ENCODE measurements at regions not wholly inside any gene's neighbourhood (a gene's known extent, or its start where the extent isn't known, plus 50 kb on each side); places are given as distances from the start of the nearest gene placed in this dataset.

- DNase-seq (ENCODE audit: low spot score), result no peak
Measured at GRCh38 chrX:82081027-82081426, 879.1 kb downstream of the SH3BGRL start.

- DNase-seq (ENCODE audit: low spot score), result no peak
Measured at GRCh38 chrX:82087699-82088098, 885.8 kb downstream of the SH3BGRL start.

DNA sequence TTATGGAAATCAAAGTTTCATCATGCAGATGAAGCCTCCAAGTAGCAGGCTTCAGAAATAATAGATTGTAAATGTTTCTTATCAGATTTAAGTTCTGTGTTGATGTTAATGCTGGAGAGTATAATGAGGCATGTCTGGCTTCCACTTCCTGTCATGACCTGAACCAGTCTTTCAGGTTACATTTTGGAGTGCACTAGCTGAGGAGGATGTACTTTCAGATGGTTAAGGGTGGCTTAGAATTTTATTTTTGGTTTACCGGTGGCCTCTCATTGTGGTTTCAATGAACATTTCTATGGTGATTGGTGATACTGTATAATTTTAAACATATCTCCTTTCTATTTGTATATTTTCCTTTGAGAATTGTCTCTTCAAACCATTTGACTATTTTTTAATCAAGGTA is 890.4 kb downstream of the SH3BGRL start:
- no peak for DNase-seq (ENCODE audit: low spot score)

- DNase-seq (ENCODE audit: low spot score), result no peak
Measured at GRCh38 chrX:82125103-82125502, 923.2 kb downstream of the SH3BGRL start.

GRCh38 chrX:82127228-82128123 is 925.6 kb downstream of the SH3BGRL start:
- DNase-seq (ENCODE audit: low spot score), result no peak

GRCh38 chrX:82134378-82134777 is 932.5 kb downstream of the SH3BGRL start:
- no peak for DNase-seq (ENCODE audit: low spot score)

DNA sequence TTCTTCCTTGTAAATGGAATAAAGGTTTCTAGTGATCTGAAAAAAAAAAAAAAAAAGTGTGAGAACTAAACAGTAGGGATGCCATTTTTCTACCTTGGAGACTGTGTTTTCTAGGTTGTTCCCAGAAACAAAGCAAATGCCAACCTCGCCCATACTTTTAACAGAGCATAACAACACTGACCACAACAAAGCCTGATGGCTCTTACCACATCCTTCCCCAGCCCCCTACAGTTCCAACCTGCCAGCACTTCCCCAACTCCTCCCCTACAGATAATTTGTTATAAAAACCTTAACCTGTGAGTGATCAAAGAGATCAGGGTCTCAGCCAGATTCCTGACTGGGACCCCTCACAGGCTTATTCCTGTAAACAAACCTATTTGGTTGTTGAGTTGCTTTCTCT is 940.0 kb downstream of the SH3BGRL start:
- DNase-seq (ENCODE audit: low spot score), result no peak

- no peak for DNase-seq (ENCODE audit: low spot score)
Measured at GRCh38 chrX:82161195-82161594, 959.3 kb downstream of the SH3BGRL start.

DNA sequence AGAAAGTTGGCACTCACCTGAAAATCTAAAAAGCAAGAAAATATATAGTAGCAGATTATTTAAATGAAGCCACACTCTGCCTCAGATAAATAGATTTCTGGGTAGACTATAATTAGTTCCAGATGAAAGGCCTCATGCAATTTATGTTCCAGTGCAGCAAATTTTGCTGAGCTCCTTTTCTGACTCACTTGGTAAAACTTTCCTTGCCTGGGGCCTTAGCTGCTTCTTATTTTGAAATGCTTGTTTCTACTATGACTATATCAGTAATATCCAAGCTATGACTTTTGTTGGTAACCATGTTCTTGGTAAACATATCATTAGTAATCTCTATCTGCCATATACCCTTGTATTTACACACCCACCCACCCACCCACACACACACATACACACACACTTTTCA is 961.8 kb downstream of the SH3BGRL start:
- DNase-seq (ENCODE audit: low spot score), result no peak

GRCh38 chrX:82196866-82197265 is 995.0 kb downstream of the SH3BGRL start:
- DNase-seq (ENCODE audit: low spot score), result no peak

- DNase-seq (ENCODE audit: low spot score), result no peak
Measured at GRCh38 chrX:82208975-82209374, 1007.1 kb downstream of the SH3BGRL start.

GRCh38 chrX:82218361-82218760 is 1016.5 kb downstream of the SH3BGRL start:
- DNase-seq (ENCODE audit: low spot score), result peak; percentile 2

- no peak for DNase-seq (ENCODE audit: low spot score)
Measured at GRCh38 chrX:82219129-82219528, 1017.2 kb downstream of the SH3BGRL start.

DNA sequence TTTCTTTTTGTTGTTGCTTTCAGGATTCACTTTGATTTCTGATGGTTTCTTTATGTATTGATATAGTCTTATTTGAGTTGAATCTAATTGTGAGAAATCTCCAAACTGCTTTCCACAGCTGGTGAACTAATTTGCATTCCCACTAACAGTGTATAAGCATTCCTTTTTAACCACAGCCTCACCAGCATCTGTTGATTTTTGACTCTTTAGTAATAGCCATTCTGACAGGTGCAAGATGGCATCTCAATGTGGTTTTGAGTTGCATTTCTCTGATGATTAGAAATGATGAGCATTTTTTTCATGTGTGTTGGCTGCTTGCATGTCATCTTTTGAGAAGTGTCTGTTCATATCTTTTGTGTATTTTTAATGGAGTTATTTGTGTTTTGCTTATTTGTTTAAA is 1023.1 kb downstream of the SH3BGRL start:
- DNase-seq (ENCODE audit: low spot score), result no peak

- DNase-seq (ENCODE audit: low spot score), result no peak
Measured at GRCh38 chrX:82230013-82230412, 1028.1 kb downstream of the SH3BGRL start.

- no peak for DNase-seq (ENCODE audit: low spot score)
Measured at GRCh38 chrX:82232679-82233078, 1030.8 kb downstream of the SH3BGRL start.

DNA sequence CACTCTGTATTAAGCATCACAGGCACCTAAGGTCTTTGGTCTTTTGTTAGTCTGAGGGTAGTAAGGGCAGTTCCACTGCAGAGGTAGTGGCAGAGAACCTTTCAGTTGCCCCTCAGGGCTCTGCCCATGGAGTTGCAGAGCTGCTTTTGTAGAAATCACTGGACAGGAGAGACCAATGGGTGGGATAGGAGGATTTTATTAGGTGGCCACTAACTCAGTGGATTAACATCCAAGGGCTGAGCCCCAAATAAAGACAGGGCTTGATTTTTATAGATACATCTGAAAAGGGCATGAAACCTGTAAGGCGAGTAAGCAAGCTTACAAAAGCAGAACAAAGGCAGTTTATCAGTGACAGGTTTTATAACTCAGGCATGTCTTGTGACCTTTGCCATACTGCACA is 1035.4 kb downstream of the SH3BGRL start:
- DNase-seq (ENCODE audit: low spot score), result no peak
